HG03558 (cell line): ENCODE measurements at regions not wholly inside any gene's neighbourhood (a gene's known extent, or its start where the extent isn't known, plus 50 kb on each side); places are given as distances from the start of the nearest gene placed in this dataset.
"Not testable (repeated sequence)": the region's sequence is repeated elsewhere in the genome, so short reads cannot be mapped to it uniquely, and the experiment has no call there.

Source experiments
- ATAC-seq: cut with Tn5 transposase; IDR thresholded peaks from one replicate; pipeline ENCODE4 v1.9.1; 2021; ENCODE audit warnings: moderate number of reproducible peaks; ENCODE audit not compliant: unreplicated experiment; ENCODE audit errors: extremely low read depth

GRCh38 chr5:168123631-168124528 lies 167.6 kb upstream of the WWC1 start:
- peak; percentile 95 for ATAC-seq

DNA sequence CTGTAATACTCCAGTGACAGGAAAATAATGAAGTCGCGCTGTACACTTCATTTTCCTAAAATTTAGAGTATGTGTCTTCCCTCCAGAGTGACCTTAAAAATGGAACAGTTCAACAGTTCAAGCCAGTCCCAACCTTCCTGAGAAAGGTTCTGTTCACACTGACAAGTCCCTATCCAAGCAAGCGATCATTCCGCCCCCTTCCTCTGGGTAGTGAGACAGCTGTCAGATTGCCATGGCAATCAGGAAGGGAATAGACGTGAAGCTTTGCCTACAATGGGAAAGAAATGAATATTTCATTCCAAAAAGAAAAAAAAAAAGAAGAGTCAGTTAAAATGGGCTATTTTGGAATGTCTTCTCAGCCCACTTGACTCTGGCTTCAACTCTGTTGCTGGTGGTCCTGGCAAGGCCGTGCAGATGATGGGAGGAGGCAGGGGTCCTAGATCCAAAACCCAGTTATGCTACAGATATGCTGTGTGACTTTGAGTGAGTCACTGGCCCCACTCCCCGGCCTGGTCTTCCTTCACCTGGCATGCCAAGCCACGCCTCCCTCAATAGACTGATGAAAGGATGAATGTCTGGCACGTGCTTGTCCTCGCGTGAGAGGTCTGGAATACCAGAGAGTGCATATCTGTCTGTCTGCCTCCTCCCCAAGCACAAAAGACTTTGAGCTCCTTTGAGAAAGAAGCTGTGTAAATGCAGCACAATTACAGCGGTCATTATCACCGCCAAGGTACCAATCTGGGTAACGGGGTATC lies 165.8 kb upstream of the WWC1 start:
- no peak for ATAC-seq

GRCh38 chr5:168126606-168127005 lies 164.8 kb upstream of the WWC1 start:
- no peak for ATAC-seq

- ATAC-seq: no peak
These were observed 163.3 kb upstream of the WWC1 start for GRCh38 chr5:168128111-168128510.

GRCh38 chr5:168128557-168128956 lies 162.9 kb upstream of the WWC1 start:
- no peak for ATAC-seq

DNA sequence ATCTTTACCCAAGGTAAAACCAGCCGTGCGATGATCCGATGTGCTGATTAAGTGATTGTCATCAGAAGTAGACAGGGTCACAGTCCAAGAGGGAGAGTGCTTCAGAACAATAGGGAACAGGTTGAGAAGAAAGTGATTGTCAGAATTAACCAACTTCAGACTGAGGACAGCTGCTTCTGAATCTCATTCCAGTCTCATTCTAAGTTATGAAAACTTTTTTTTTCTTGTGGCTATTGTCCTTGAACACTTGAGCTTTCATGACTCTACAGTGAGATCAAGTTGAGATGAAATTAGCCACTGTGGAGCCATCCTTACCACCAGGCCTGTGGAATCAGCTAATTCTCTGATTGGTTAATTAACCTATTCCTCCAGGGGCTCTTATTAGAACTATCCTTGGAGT lies 159.9 kb upstream of the WWC1 start:
- ATAC-seq: no peak

DNA sequence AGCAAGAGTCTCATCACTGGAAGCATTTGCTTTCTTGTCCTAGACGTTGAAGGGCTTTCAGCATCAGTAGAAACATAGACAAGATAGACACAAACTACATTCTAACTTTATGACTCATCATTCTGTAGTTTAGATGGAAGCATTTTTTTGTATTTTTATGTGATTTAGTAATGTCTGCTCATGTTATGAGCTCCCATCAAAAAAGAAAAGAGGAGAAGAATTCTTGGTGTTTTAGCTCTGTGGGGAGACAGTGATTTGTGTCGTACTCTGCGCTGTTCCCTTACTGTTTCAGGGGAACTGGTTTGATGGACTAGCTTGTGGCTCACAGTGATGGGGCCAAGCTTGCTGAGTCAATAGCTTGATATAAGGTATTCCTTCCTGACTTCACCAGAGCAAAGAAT lies 159.2 kb upstream of the WWC1 start:
- no peak for ATAC-seq

DNA sequence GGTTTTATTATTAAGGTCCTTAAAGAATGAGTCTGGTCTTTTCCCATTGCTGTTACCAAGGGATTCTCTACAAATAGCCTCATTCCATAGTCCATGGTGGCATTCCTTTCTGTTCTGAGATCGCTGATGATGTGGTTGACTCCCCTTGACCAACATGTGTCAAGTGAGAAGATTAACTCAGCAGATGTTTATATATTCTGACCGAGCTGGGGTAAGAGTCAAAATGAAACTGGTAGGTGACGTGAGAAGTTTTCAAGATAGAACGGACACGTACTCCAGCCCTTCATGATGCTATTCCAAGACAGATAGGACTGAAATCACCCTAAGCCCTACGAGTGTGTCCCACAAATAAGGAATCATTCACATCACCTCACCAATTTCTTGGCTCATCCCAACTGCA lies 155.5 kb upstream of the WWC1 start:
- ATAC-seq: peak; percentile 96

GRCh38 chr5:168136340-168136739 lies 155.1 kb upstream of the WWC1 start:
- no peak for ATAC-seq

- ATAC-seq: peak; percentile 31
These were observed 154.2 kb upstream of the WWC1 start for GRCh38 chr5:168137265-168137664.

GRCh38 chr5:168140241-168140640 lies 151.2 kb upstream of the WWC1 start:
- ATAC-seq: no peak

DNA sequence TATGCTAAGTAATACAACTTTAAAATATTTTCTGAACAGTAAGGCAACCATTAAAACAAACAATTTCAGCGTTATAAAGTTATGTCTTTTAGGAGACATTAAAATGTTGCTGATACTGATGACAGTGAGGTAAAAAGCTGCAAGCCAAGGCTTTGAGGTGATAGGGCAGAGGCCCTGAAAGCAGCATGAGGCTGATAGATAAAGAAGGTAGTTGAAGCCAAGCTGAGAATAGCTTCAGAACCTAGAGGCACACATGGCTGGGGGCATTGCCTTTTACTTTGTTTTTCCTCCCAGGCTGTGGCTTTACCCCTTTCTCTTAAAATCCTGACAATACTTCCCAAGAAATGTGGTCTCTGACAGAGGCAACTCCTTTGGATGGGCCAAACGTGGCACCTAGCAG lies 149.0 kb upstream of the WWC1 start:
- ATAC-seq: no peak

DNA sequence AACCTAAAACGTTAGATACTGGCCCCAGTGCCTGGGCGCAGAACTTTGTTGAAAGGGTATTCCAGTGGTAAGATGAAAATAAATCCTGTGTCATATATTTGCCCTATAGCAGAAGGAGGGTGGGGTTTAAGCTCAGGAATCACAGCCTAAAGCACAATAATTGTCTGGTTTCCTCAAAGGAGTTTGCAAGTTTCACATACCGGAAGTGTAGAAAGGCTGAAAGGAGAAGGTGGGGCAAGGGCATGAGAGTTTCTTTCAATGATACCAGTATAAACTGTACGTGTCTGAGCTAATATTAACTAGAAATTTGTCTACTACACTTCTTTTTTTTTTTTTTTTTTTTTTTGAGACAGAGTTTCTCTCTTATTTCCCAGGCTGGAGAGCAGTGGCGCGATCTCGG lies 147.9 kb upstream of the WWC1 start:
- ATAC-seq: not testable (repeated sequence)

- ATAC-seq: no peak
These were observed 144.3 kb upstream of the WWC1 start for GRCh38 chr5:168147106-168147505.

DNA sequence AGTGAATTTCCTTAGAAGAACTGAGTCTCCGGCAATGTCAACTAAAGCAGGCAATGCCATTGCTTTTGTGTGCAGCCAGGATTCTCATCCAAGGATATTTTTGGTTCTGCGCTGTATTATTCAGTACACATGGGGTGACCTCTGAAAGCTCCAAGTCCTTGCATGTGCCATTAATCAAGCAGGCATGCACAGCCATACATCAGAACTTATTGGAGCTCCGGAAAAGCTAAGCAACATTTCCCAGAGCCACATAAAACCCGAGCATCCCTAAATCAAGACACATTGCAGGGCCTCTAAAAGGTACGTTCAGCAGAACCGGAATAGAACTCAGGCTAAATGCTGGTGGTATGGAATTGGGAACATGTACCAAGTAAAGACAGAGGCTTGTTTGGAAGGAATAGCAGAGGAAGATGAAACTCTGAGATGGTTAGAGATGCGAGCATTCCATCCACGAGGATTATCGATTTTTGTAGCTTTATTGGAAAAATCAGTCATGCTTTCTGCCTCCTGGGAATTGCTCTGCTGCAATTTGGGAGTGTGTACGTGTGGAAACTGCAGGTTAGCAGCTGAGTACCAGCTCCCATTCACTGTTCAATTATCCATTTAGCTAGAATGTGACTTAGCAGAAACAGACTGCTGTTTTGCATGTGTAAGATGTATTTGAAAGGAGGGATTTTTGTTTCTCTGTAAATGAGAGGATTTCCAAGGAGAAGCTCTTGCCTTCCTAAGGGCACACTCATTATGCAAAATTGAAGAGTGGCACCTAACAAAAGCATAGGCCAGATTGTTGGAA lies 143.7 kb upstream of the WWC1 start:
- ATAC-seq: no peak

GRCh38 chr5:168151041-168151440 lies 140.4 kb upstream of the WWC1 start:
- ATAC-seq: no peak

DNA sequence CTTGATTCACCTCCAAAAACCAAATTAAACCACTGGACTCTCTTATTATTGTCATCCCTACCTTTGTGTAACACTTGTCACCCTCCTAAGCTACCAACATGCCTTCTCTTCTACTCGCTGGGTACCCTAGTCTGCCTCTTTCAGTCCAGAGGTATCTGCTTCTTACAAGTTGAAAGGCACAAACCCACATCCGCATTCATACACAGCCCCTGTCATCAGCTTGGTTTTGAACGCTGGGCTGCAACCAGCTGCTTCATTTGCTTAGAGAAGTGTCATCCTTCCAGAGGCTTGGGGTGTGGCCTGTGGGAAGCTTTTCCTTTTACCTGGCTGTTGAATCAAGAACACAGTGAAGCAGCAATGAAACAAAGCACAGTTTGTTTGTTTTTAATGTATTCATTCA lies 138.8 kb upstream of the WWC1 start:
- ATAC-seq: peak; percentile 51

- no peak for ATAC-seq
These were observed 138.1 kb upstream of the WWC1 start for GRCh38 chr5:168153263-168153875.

DNA sequence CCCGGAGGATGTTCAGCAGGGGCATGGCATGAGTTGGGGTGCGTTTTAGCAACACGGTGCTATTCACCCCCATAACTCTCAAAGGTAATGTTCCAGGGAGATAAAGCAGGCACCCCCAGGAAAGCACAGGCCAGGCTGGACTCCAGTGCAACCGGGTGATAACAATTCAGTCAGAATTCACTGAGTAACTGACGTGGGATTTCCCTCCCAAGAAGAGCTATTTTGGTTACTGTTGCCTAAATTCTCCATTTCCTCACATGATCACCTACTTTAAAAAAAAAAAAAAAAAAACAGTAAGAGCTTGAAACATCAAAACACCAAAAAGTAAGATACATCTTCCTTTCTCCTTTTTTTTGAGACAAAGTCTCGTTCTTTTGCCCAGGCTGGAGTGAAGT lies 137.6 kb upstream of the WWC1 start:
- ATAC-seq: no peak

DNA sequence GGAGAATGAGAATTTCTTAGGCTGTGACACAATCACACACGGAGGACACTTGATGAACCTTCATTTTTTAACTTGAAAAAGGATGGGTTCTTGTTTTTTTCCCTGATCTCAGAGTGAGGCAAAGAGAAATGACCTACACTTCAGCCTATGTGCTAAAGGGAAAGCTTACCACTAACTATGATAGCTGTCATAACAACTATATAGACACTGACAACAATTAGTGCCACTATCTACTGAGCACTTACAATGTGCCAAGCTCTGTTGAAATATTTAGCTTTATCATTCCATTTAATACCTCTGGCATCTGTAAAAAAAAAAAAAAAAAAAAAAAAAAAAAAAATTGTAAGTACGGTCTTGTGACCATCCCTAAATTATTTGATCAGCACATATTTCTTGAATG lies 135.9 kb upstream of the WWC1 start:
- ATAC-seq: no peak
